HCT116 (cell line): ENCODE measurements at regions not wholly inside any gene's neighbourhood (a gene's known extent, or its start where the extent isn't known, plus 50 kb on each side); places are given as distances from the start of the nearest gene placed in this dataset.

Experiments used
- ATAC-seq: fragments of 200-7000 bp; cut with Tn5 transposase; 2 replicates; pipeline ENCODE4 v1.9.1; 2020; ENCODE audit warnings: mild to moderate bottlenecking, moderate library complexity
- BruUV-seq: library from RNA; stranded (reverse); fragments of 400-500 nt; replicated peaks from 2 replicates; lab custom pipeline; 2021; lab: Mats Ljungman, UMichigan
- CTCF ChIA-PET: fragments of 300-600 bp; sonication (Branson Sonifier 250); formaldehyde crosslinking; loops from one replicate; lab custom pipeline; 2021; ENCODE audit warnings: antibody characterized with exemption; lab: Charles Lee
- POLR2A ChIA-PET: fragments of 300-600, 350-600 bp; sonication (Branson Sonifier 250); formaldehyde crosslinking; loops from one replicate; lab custom pipeline; 2021; ENCODE audit warnings: antibody characterized with exemption; lab: Charles Lee
- RAD21 ChIA-PET, 2 experiments: fragments of 300-600 bp; sonication (Branson Sonifier 250); formaldehyde crosslinking; loops; one replicate each; lab custom pipeline; 2023; ENCODE audit warnings: low total read pairs in 2 of 2; ENCODE audit not compliant: uncharacterized antibody in 2 of 2, unreplicated experiment in 2 of 2, low non-redundant PET in 1 of 2; lab: Charles Lee
- DNase-seq: peaks from one replicate; pipeline ENCODE4 v3.0.0-alpha.2; 2010; ENCODE audit warnings: low read depth, low spot score
- H2AFZ ChIP-seq: fragments of 200-600 bp; shearing (Covaris generic), sonication (generic); 2 replicates; pipeline ENCODE4 v1.6.1; 2017; ENCODE audit warnings: low read depth, mixed run types, mixed read lengths, antibody characterized with exemption, low read length; ENCODE audit not compliant: poor library complexity, severe bottlenecking
- H3K27ac ChIP-seq: 2 replicates; pipeline ENCODE4 v1.5.1; 2012; ENCODE audit warnings: low read depth, low read length
- H3K27me3 ChIP-seq: fragments of 200-600 bp; sonication (generic); 2 replicates; pipeline ENCODE4 v1.6.1; 2016; ENCODE audit warnings: mixed run types, low read length, mixed read lengths; ENCODE audit not compliant: insufficient read depth
- H3K36me3 ChIP-seq, 2 experiments: fragments of 200-500 bp in 1 of 2; fragments of 200-600 bp in 1 of 2; sonication (Bioruptor generic) in 1 of 2; sonication (generic) in 1 of 2; 2 replicates each; pipeline versions ENCODE4 v1.5.1 to v1.6.1; 2014 to 2016; ENCODE audit warnings: low read length in 2 of 2, inconsistent platforms in 1 of 2, mixed read lengths in 1 of 2, mixed run types in 1 of 2; ENCODE audit not compliant: insufficient read depth in 2 of 2, control insufficient read depth in 1 of 2
- H3K4me1 ChIP-seq, 2 experiments: fragments of 200-600 bp in 1 of 2; sonication (generic) in 1 of 2; 2 replicates each; pipeline versions ENCODE4 v1.5.1 to v1.6.1; 2012 to 2017; ENCODE audit warnings: low read length in 2 of 2, inconsistent platforms in 1 of 2, mild to moderate bottlenecking in 1 of 2, mixed read lengths in 1 of 2, mixed run types in 1 of 2, moderate library complexity in 1 of 2; ENCODE audit not compliant: insufficient read depth in 2 of 2, control insufficient read depth in 1 of 2
- H3K4me2 ChIP-seq: fragments of 200-600 bp; sonication (generic); 2 replicates; pipeline ENCODE4 v1.6.1; 2017; ENCODE audit warnings: mixed run types, low read length, mixed read lengths
- H3K4me3 ChIP-seq, 2 experiments: fragments of 200-600 bp in 1 of 2; sonication (generic) in 1 of 2; replicated peaks in 1 of 2; 2 replicates each; pipeline ENCODE4 v1.5.1; 2011 to 2016; ENCODE audit warnings: low read length in 2 of 2, control low read depth in 1 of 2, low read depth in 1 of 2, mild to moderate bottlenecking in 1 of 2, mixed read lengths in 1 of 2, mixed run types in 1 of 2
- H3K79me2 ChIP-seq: fragments of 200-600 bp; sonication (generic); 2 replicates; pipeline ENCODE4 v1.6.1; 2017; ENCODE audit warnings: mild to moderate bottlenecking, mixed run types, low read length, moderate library complexity, mixed read lengths; ENCODE audit not compliant: insufficient read depth
- H3K9ac ChIP-seq: fragments of 200-600 bp; sonication (generic); 2 replicates; pipeline ENCODE4 v1.6.1; 2016; ENCODE audit warnings: low read length, mixed read lengths
- H3K9me2 ChIP-seq: fragments of 200-600 bp; sonication (generic), shearing (Covaris generic); 2 replicates; pipeline ENCODE4 v1.6.1; 2017; ENCODE audit warnings: mixed run types, mild to moderate bottlenecking, moderate library complexity; ENCODE audit not compliant: insufficient read depth
- H3K9me3 ChIP-seq, 2 experiments: fragments of 200-500 bp in 1 of 2; fragments of 200-600 bp in 1 of 2; sonication (Bioruptor generic) in 1 of 2; sonication (generic) in 1 of 2; 2 replicates each; pipeline ENCODE4 v1.6.1; 2014 to 2017; ENCODE audit warnings: low read length in 2 of 2, mixed read lengths in 2 of 2, inconsistent platforms in 1 of 2, low read depth in 1 of 2, mild to moderate bottlenecking in 1 of 2, mixed run types in 1 of 2, moderate library complexity in 1 of 2; ENCODE audit not compliant: control insufficient read depth in 1 of 2, insufficient read depth in 1 of 2
- H4K20me1 ChIP-seq: fragments of 200-600 bp; sonication (generic), shearing (Covaris generic); 2 replicates; pipeline ENCODE4 v1.6.1; 2017; ENCODE audit warnings: mixed run types, mild to moderate bottlenecking, moderate library complexity; ENCODE audit not compliant: insufficient read depth
- ATF3 ChIP-seq: IDR thresholded peaks from 2 replicates; pipeline ENCODE4 v1.6.1; 2012
- CBX3 ChIP-seq: IDR thresholded peaks from 2 replicates; pipeline ENCODE4 v1.6.1; 2012; ENCODE audit warnings: low read depth
- CEBPB ChIP-seq: IDR thresholded peaks from 2 replicates; pipeline ENCODE4 v1.6.1; 2012; ENCODE audit warnings: low read depth
- EGR1 ChIP-seq: IDR thresholded peaks from 2 replicates; pipeline ENCODE4 v1.6.1; 2012; ENCODE audit warnings: low read depth
- ELF1 ChIP-seq: IDR thresholded peaks from 2 replicates; pipeline ENCODE4 v1.6.1; 2012; ENCODE audit warnings: low read depth, borderline replicate concordance
- EZH2 ChIP-seq: fragments of 200-600 bp; sonication (generic); IDR thresholded peaks from 2 replicates; pipeline ENCODE4 v1.6.1; 2017; ENCODE audit warnings: antibody characterized with exemption, mixed run types
- JUND ChIP-seq: IDR thresholded peaks from 2 replicates; pipeline ENCODE4 v1.6.1; 2012
- MAX ChIP-seq: IDR thresholded peaks from 2 replicates; pipeline ENCODE4 v1.6.1; 2012
- POLR2A ChIP-seq: IDR thresholded peaks from 2 replicates; pipeline ENCODE4 v1.7.0; 2011; ENCODE audit warnings: borderline replicate concordance; ENCODE audit not compliant: insufficient read depth, insufficient read length; ENCODE audit errors: extremely low read depth
- POLR2AphosphoS5 ChIP-seq: IDR thresholded peaks from 2 replicates; pipeline ENCODE4 v1.6.1; 2011; ENCODE audit warnings: mild to moderate bottlenecking, low read depth, low read length, moderate library complexity
- RAD21 ChIP-seq: IDR thresholded peaks from 2 replicates; pipeline ENCODE4 v1.6.1; 2012; ENCODE audit warnings: low read depth, mild to moderate bottlenecking
- SIN3A ChIP-seq: IDR thresholded peaks from 2 replicates; pipeline ENCODE4 v1.6.1; 2012; ENCODE audit warnings: low read depth
- SP1 ChIP-seq: IDR thresholded peaks from 2 replicates; pipeline ENCODE4 v1.6.1; 2012; ENCODE audit warnings: low read depth
- TCF7L2 ChIP-seq: IDR thresholded peaks from 2 replicates; pipeline ENCODE4 v1.7.0; 2011; ENCODE audit warnings: borderline replicate concordance, inconsistent platforms; ENCODE audit not compliant: insufficient read depth, insufficient read length; ENCODE audit errors: extremely low read depth
- ZNF274 ChIP-seq: fragments of 200-500 bp; sonication (Bioruptor generic); IDR thresholded peaks from 2 replicates; pipeline ENCODE4 v1.6.1; 2014; ENCODE audit warnings: mild to moderate bottlenecking, low read depth, low read length, inconsistent platforms
- intact Hi-C: fragments of 100-400 bp; cut with micrococcal nuclease; formaldehyde crosslinking; loops from 2 replicates; pipeline ENCODE4 v1.10.0; 2022
- TF ChIP-seq, protein P1 (sequence below): IDR thresholded peaks from 2 replicates; pipeline ENCODE4 v1.6.1; 2012; ENCODE audit warnings: low read depth

DNA sequence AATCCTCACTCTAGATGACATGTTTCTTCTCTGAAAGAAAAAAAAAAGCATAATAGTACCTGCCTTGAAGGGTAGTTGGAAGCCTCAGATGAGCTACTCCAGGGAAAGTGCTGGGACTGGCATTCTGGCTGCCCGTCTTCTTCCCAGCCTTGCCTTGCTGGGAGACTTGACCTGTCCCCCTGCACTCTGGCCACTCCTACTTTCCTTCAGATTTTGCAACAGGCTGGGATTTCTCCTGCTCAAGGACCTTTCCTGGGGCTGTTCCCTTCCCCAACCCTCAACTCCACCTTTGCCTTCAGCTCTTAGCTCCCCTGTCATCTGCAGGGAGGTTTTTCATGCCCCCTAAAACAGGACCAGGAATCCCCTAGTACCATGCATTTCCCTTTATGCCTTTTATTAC is 609.9 kb upstream of the CFAP20DC start (continued):
- TF ChIP-seq, protein P1, sequence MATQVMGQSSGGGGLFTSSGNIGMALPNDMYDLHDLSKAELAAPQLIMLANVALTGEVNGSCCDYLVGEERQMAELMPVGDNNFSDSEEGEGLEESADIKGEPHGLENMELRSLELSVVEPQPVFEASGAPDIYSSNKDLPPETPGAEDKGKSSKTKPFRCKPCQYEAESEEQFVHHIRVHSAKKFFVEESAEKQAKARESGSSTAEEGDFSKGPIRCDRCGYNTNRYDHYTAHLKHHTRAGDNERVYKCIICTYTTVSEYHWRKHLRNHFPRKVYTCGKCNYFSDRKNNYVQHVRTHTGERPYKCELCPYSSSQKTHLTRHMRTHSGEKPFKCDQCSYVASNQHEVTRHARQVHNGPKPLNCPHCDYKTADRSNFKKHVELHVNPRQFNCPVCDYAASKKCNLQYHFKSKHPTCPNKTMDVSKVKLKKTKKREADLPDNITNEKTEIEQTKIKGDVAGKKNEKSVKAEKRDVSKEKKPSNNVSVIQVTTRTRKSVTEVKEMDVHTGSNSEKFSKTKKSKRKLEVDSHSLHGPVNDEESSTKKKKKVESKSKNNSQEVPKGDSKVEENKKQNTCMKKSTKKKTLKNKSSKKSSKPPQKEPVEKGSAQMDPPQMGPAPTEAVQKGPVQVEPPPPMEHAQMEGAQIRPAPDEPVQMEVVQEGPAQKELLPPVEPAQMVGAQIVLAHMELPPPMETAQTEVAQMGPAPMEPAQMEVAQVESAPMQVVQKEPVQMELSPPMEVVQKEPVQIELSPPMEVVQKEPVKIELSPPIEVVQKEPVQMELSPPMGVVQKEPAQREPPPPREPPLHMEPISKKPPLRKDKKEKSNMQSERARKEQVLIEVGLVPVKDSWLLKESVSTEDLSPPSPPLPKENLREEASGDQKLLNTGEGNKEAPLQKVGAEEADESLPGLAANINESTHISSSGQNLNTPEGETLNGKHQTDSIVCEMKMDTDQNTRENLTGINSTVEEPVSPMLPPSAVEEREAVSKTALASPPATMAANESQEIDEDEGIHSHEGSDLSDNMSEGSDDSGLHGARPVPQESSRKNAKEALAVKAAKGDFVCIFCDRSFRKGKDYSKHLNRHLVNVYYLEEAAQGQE: no peak
- TF ChIP-seq CBX3 (no peak), SP1 (no peak), RAD21 (no peak), JUND (no peak), EZH2 (no peak), CEBPB (no peak)

- ATAC-seq (no peak), DNase-seq (no peak)
- ChIA-PET CTCF (no interaction called here), RAD21 (no interaction called here), POLR2A (no interaction called here)
- Histone ChIP-seq H3K36me3 (no peaks in the 10 kb centered on the region), H3K9me2 (no peaks in the 10 kb centered on the region), H3K27ac (no peak overlapping the region), H2AFZ (no peak overlapping the region), H3K9ac (no peak overlapping the region), H3K4me2 (no peak overlapping the region), H3K4me3 (no peak overlapping the region), H3K27me3 (peaks cover 22% of the 10 kb centered on the region; the same call in 1 of the 2 replicates), H3K4me1 (no peaks in the 10 kb centered on the region), H3K9me3 (no peaks in the 10 kb centered on the region), H4K20me1 (no peaks in the 10 kb centered on the region)
- intact Hi-C loops: no loop called here
- BruUV-seq: no TSS peak
- no peak for TF ChIP-seq SP1
- TF ChIP-seq ELF1: no peak
- no peak for TF ChIP-seq ZNF274
- TF ChIP-seq MAX: no peak
- no peak for TF ChIP-seq CBX3
- TF ChIP-seq RAD21: no peak
- no peak for TF ChIP-seq POLR2AphosphoS5
- no peak for TF ChIP-seq CEBPB
- TF ChIP-seq POLR2A: no peak
- no peak for TF ChIP-seq EZH2
- TF ChIP-seq JUND: no peak
- TF ChIP-seq TCF7L2: no peak
- no peak for TF ChIP-seq EGR1
- TF ChIP-seq SIN3A: no peak
- no peak for TF ChIP-seq ATF3
- TF ChIP-seq, all 23 proteins: peak for 0
- no peaks in the 10 kb centered on the region for H3K79me2 ChIP-seq
These were observed 609.0 kb upstream of the CFAP20DC start for GRCh38 chr3:59658866-59659265.
